ENCODE measurements at regions not wholly inside any gene's neighbourhood (a gene's known extent, or its start where the extent isn't known, plus 50 kb on each side); places are given as distances from the start of the nearest gene placed in this dataset.

- Mint-ChIP-seq H3K4me1 (ENCODE audit: low read depth, unreplicated experiment) (no peaks in the 10 kb centered on the region), H3K9me3 (ENCODE audit: low read depth, unreplicated experiment) (peaks cover 13% of the 10 kb centered on the region), H3K27me3 (ENCODE audit: unreplicated experiment) (no peaks in the 10 kb centered on the region), H3K27ac (ENCODE audit: unreplicated experiment) (no peak overlapping the region), H3K4me3 (ENCODE audit: low read depth, unreplicated experiment) (no peak overlapping the region), H3K36me3 (ENCODE audit: insufficient read depth, unreplicated experiment) (no peaks in the 10 kb centered on the region)
- BruUV-seq (replicated peaks) = no TSS peak
- intact Hi-C loops (cut with micrococcal nuclease; ENCODE audit: unreplicated experiment) = no loop called here
- CTCF ChIA-PET = no interaction called here
- DNase-seq = no peak
- no peak for TF ChIP-seq CTCF (IDR thresholded peaks at IDR 0.05; ENCODE audit: unreplicated experiment)
Measured at GRCh38 chr7:34550996-34551395, 107.0 kb upstream of the NPSR1 start.

GRCh38 chr7:34552502-34552901, 105.5 kb upstream of the NPSR1 start:
- Mint-ChIP-seq H3K4me3 (ENCODE audit: low read depth, unreplicated experiment) (no peak overlapping the region), H3K27me3 (ENCODE audit: unreplicated experiment) (no peaks in the 10 kb centered on the region), H3K36me3 (ENCODE audit: insufficient read depth, unreplicated experiment) (no peaks in the 10 kb centered on the region), H3K9me3 (ENCODE audit: low read depth, unreplicated experiment) (peaks cover 15% of the 10 kb centered on the region), H3K27ac (ENCODE audit: unreplicated experiment) (no peak overlapping the region), H3K4me1 (ENCODE audit: low read depth, unreplicated experiment) (no peaks in the 10 kb centered on the region)
- CTCF ChIA-PET = no interaction called here
- intact Hi-C loops (cut with micrococcal nuclease; ENCODE audit: unreplicated experiment) = no loop called here
- TF ChIP-seq CTCF (IDR thresholded peaks at IDR 0.05; ENCODE audit: unreplicated experiment) = no peak
- no peak for DNase-seq
- BruUV-seq (replicated peaks) = no TSS peak

- no peak for TF ChIP-seq CTCF (IDR thresholded peaks at IDR 0.05; ENCODE audit: unreplicated experiment)
- intact Hi-C loops (cut with micrococcal nuclease; ENCODE audit: unreplicated experiment) = no loop called here
- no peaks in the 10 kb centered on the region for H3K4me1 Mint-ChIP-seq (ENCODE audit: low read depth, unreplicated experiment)
- H3K4me3 Mint-ChIP-seq (ENCODE audit: low read depth, unreplicated experiment) = no peak overlapping the region
- DNase-seq = no peak
- H3K36me3 Mint-ChIP-seq (ENCODE audit: insufficient read depth, unreplicated experiment) = no peaks in the 10 kb centered on the region
- no peaks in the 10 kb centered on the region for H3K27me3 Mint-ChIP-seq (ENCODE audit: unreplicated experiment)
- peaks cover 18% of the 10 kb centered on the region for H3K9me3 Mint-ChIP-seq (ENCODE audit: low read depth, unreplicated experiment)
- CTCF ChIA-PET = no interaction called here
- no TSS peak for BruUV-seq (replicated peaks)
- no peak overlapping the region for H3K27ac Mint-ChIP-seq (ENCODE audit: unreplicated experiment)
Measured at GRCh38 chr7:34558022-34558421, 100.0 kb upstream of the NPSR1 start.

GRCh38 chr7:34564091-34564490, 93.9 kb upstream of the NPSR1 start:
- Mint-ChIP-seq H3K4me1 (ENCODE audit: low read depth, unreplicated experiment) (no peaks in the 10 kb centered on the region), H3K9me3 (ENCODE audit: low read depth, unreplicated experiment) (no peaks in the 10 kb centered on the region), H3K4me3 (ENCODE audit: low read depth, unreplicated experiment) (no peak overlapping the region), H3K27me3 (ENCODE audit: unreplicated experiment) (no peaks in the 10 kb centered on the region), H3K27ac (ENCODE audit: unreplicated experiment) (no peak overlapping the region), H3K36me3 (ENCODE audit: insufficient read depth, unreplicated experiment) (no peaks in the 10 kb centered on the region)
- DNase-seq = no peak
- intact Hi-C loops (cut with micrococcal nuclease; ENCODE audit: unreplicated experiment) = no loop called here
- BruUV-seq (replicated peaks) = no TSS peak
- CTCF ChIA-PET = no interaction called here
- no peak for TF ChIP-seq CTCF (IDR thresholded peaks at IDR 0.05; ENCODE audit: unreplicated experiment)

- Mint-ChIP-seq H3K27me3 (ENCODE audit: unreplicated experiment) (no peaks in the 10 kb centered on the region), H3K4me1 (ENCODE audit: low read depth, unreplicated experiment) (no peaks in the 10 kb centered on the region), H3K4me3 (ENCODE audit: low read depth, unreplicated experiment) (no peak overlapping the region), H3K36me3 (ENCODE audit: insufficient read depth, unreplicated experiment) (no peaks in the 10 kb centered on the region), H3K9me3 (ENCODE audit: low read depth, unreplicated experiment) (no peaks in the 10 kb centered on the region), H3K27ac (ENCODE audit: unreplicated experiment) (no peak overlapping the region)
- BruUV-seq (replicated peaks) = no TSS peak
- TF ChIP-seq CTCF (IDR thresholded peaks at IDR 0.05; ENCODE audit: unreplicated experiment) = no peak
- no peak for DNase-seq
- CTCF ChIA-PET = no interaction called here
- intact Hi-C loops (cut with micrococcal nuclease; ENCODE audit: unreplicated experiment) = no loop called here
Measured at GRCh38 chr7:34567906-34568305, 90.1 kb upstream of the NPSR1 start.

Measured in Calu3 (cell line).